ENCODE measurements at regions not wholly inside any gene's neighbourhood (a gene's known extent, or its start where the extent isn't known, plus 50 kb on each side); places are given as distances from the start of the nearest gene placed in this dataset.

- Histone ChIP-seq H3K9me3 (replicated peaks; ENCODE audit: control insufficient read depth, insufficient read depth, low read length) (no peaks in the 10 kb centered on the region), H3K36me3 (ENCODE audit: control insufficient read depth in 2 of 2, extremely low read depth in 1 of 2, insufficient read depth in 2 of 2, low read length in 2 of 2) (no peaks in the 10 kb centered on the region), H3K9ac (replicated peaks; ENCODE audit: extremely low read depth, insufficient read depth, low read length) (no peak overlapping the region), H3K79me2 (ENCODE audit: control insufficient read depth, insufficient read depth, low read length) (no peaks in the 10 kb centered on the region), H3K27ac (ENCODE audit: insufficient read depth, low read depth, low read length) (no peak overlapping the region), H3K9me1 (replicated peaks; ENCODE audit: control insufficient read depth, extremely low read depth, insufficient read depth, low read length) (no peaks in the 10 kb centered on the region), H4K20me1 (replicated peaks; ENCODE audit: control insufficient read depth, extremely low read depth, insufficient read depth, low read length) (no peaks in the 10 kb centered on the region), H3K4me3 (replicated peaks in 1 of 3; ENCODE audit: insufficient read depth in 1 of 3, low read depth in 1 of 3, low read length in 3 of 3) (no peak overlapping the region), H3K4me1 (ENCODE audit: control insufficient read depth, extremely low read depth, insufficient read depth, low read length) (peaks cover 10% of the 10 kb centered on the region), H2AFZ (ENCODE audit: low read depth, low read length) (no peak overlapping the region), H3K4me2 (ENCODE audit: insufficient read depth, low read length) (no peak overlapping the region), H3K27me3 (ENCODE audit: control insufficient read depth in 2 of 2, insufficient read depth in 2 of 2, low read length in 2 of 2) (peaks cover 0 to 2% of the 10 kb centered on the region in 2 experiments)
- TF ChIP-seq POLR2AphosphoS5 (IDR thresholded peaks at IDR 0.05; ENCODE audit: insufficient read depth, low read depth, low read length) (no peak), POLR2A (IDR thresholded peaks at IDR 0.05; ENCODE audit: low read depth, low read length) (no peak), MAX (IDR thresholded peaks at IDR 0.05; ENCODE audit: insufficient read depth, insufficient read length) (no peak), CTCF (IDR thresholded peaks at IDR 0.05; ENCODE audit: extremely low read depth in 1 of 2, insufficient read depth in 1 of 2, low read depth in 1 of 2, low read length in 2 of 2) (no peak), FOS (IDR thresholded peaks at IDR 0.05; ENCODE audit: borderline replicate concordance, insufficient read depth, low read length) (no peak), EZH2 (IDR thresholded peaks at IDR 0.05; ENCODE audit: borderline replicate concordance, low read depth, low read length, severe bottlenecking) (no peak), MYC (IDR thresholded peaks at IDR 0.05; ENCODE audit: low read depth, low read length) (no peak)
- no peak for FAIRE-seq
- dilution Hi-C loops (cut with MboI; ENCODE audit: extremely low pct_ligation_motif_present, low sequenced_read_pairs), result no loop called here
- intact Hi-C loops (cut with micrococcal nuclease), result no loop called here
- ChIA-PET POLR2A (no interaction called here), CTCF (no interaction called here)
- no peak for DNase-seq (ENCODE audit: low read depth, low spot score)
- BruUV-seq (replicated peaks), result no TSS peak
Measured at GRCh38 chr10:128258421-128258976, 132.3 kb upstream of the MKI67 start.
